Panc1 (cell line): ENCODE measurements at regions not wholly inside any gene's neighbourhood (a gene's known extent, or its start where the extent isn't known, plus 50 kb on each side); places are given as distances from the start of the nearest gene placed in this dataset.

Experiments used
- ATAC-seq: fragments of 200-7000 bp; cut with Tn5 transposase; 2 replicates; pipeline ENCODE4 v1.9.1; 2020; ENCODE audit warnings: mild to moderate bottlenecking, moderate library complexity
- BruUV-seq: library from RNA; stranded (reverse); fragments of 400-500 nt; replicated peaks from 2 replicates; lab custom pipeline; 2021; lab: Mats Ljungman, UMichigan
- CTCF ChIA-PET: fragments of 300-600 bp; sonication (Branson Sonifier 250); formaldehyde crosslinking; loops from one replicate; lab custom pipeline; 2022; ENCODE audit warnings: antibody characterized with exemption; lab: Charles Lee
- POLR2A ChIA-PET: fragments of 300-600 bp; sonication (Branson Sonifier 250); formaldehyde crosslinking; loops from one replicate; lab custom pipeline; 2022; ENCODE audit warnings: antibody characterized with exemption; lab: Charles Lee
- DNase-seq: peaks from one replicate; pipeline ENCODE4 v3.0.0-alpha.2; 2010; ENCODE audit warnings: low read depth, low spot score
- H3K27ac ChIP-seq: 2 replicates; pipeline ENCODE4 v1.5.1; 2011; ENCODE audit warnings: mild to moderate bottlenecking, low read length, inconsistent platforms
- H3K27me3 ChIP-seq: fragments of 200-500 bp; sonication (Bioruptor generic); 2 replicates; pipeline ENCODE4 v1.6.0; 2014; ENCODE audit warnings: low read length, inconsistent platforms; ENCODE audit not compliant: control insufficient read depth, insufficient read depth
- H3K36me3 ChIP-seq: fragments of 200-500 bp; sonication (Bioruptor generic); 2 replicates; pipeline ENCODE4 v1.5.1; 2014; ENCODE audit warnings: inconsistent platforms, mild to moderate bottlenecking, low read length, moderate library complexity; ENCODE audit not compliant: control insufficient read depth, insufficient read depth
- H3K4me1 ChIP-seq: 2 replicates; pipeline ENCODE4 v1.5.1; 2011; ENCODE audit warnings: inconsistent platforms, mild to moderate bottlenecking, low read length, moderate library complexity; ENCODE audit not compliant: control insufficient read depth, insufficient read depth
- H3K4me3 ChIP-seq, 2 experiments: 2 replicates each; pipeline ENCODE4 v1.5.1; 2011 to 2012; ENCODE audit warnings: low read depth in 2 of 2, low read length in 2 of 2, mild to moderate bottlenecking in 2 of 2, inconsistent platforms in 1 of 2, moderate library complexity in 1 of 2
- H3K9me3 ChIP-seq: fragments of 200-500 bp; sonication (Bioruptor generic); 2 replicates; pipeline ENCODE4 v1.5.1; 2014; ENCODE audit warnings: low read depth, mild to moderate bottlenecking, inconsistent platforms, low read length, moderate library complexity; ENCODE audit not compliant: control insufficient read depth, insufficient read depth
- POLR2AphosphoS5 ChIP-seq: IDR thresholded peaks from 2 replicates; pipeline ENCODE4 v1.6.1; 2012; ENCODE audit warnings: mild to moderate bottlenecking, low read depth, low read length, moderate library complexity
- SIN3A ChIP-seq: IDR thresholded peaks from 2 replicates; pipeline ENCODE4 v1.6.1; 2012; ENCODE audit warnings: low read depth, mild to moderate bottlenecking, low read length, moderate library complexity, borderline replicate concordance; ENCODE audit not compliant: insufficient read depth
- TCF7L2 ChIP-seq: IDR thresholded peaks from 2 replicates; pipeline ENCODE4 v1.6.1; 2011; ENCODE audit warnings: mild to moderate bottlenecking, low read depth, low read length, inconsistent platforms
- in situ Hi-C: cut with HindIII; loops from 2 replicates; pipeline ENCODE4 v1.10.0; 2016; ENCODE audit warnings: low sequenced_read_pairs, low pct_unique_long_range_greater_than_20kb
- intact Hi-C: fragments of 100-400 bp; cut with micrococcal nuclease; formaldehyde crosslinking; loops from one replicate; pipeline ENCODE4 v1.10.0; 2022; ENCODE audit not compliant: unreplicated experiment
- TF ChIP-seq, protein P1 (sequence below), 2 experiments: IDR thresholded peaks; 2 replicates each; pipeline ENCODE4 v1.6.1; 2011 to 2012; ENCODE audit warnings: low read depth in 2 of 2, control low read depth in 1 of 2, low read length in 1 of 2, mild to moderate bottlenecking in 1 of 2, moderate library complexity in 1 of 2; ENCODE audit not compliant: insufficient read depth in 1 of 2
- TF ChIP-seq, protein P2 (sequence below): fragments of 450-650 bp; IDR thresholded peaks from 2 replicates; pipeline ENCODE4 v1.5.1; 2017; ENCODE audit warnings: mild to moderate bottlenecking

DNA sequence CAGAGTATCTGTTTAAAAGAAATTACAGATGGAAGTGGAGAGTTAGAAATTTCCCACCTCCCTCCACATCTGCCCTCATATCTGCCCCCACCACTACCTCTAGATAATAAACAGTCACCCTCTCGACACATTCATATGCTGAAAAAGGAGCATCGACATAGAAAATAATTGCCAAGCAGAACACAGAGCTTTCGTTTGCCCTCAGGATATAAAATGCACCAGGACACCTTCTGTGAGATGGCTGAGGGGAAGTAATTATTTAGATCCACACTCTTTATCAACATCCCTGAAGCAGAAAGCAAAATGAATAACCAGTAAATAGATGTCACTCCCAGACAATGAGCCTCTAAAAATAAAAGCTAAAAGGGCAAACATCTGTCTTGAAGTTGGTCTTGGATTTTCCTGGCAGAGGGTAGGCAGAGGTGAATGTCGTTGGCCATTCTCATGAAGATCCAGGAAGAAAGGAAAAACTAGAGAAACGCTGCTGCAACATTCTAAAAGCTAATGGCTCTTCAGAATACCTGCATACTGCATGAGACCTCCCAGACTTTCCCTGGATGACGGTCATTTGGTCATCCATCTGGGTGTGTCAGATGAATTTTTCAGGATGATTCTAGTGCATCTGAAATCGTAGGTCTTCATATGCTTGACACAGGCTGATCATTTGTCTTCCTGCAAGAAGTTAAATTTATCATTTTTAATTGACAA, 527.5 kb downstream of the RFC3 start:
- DNase-seq, result no peak
- no peaks in the 10 kb centered on the region for H3K36me3 ChIP-seq
- CTCF ChIA-PET, result no interaction called here
- no peak for ATAC-seq
- H3K9me3 ChIP-seq, result no peaks in the 10 kb centered on the region
- H3K4me1 ChIP-seq, result no peaks in the 10 kb centered on the region
- TF ChIP-seq, protein P1, sequence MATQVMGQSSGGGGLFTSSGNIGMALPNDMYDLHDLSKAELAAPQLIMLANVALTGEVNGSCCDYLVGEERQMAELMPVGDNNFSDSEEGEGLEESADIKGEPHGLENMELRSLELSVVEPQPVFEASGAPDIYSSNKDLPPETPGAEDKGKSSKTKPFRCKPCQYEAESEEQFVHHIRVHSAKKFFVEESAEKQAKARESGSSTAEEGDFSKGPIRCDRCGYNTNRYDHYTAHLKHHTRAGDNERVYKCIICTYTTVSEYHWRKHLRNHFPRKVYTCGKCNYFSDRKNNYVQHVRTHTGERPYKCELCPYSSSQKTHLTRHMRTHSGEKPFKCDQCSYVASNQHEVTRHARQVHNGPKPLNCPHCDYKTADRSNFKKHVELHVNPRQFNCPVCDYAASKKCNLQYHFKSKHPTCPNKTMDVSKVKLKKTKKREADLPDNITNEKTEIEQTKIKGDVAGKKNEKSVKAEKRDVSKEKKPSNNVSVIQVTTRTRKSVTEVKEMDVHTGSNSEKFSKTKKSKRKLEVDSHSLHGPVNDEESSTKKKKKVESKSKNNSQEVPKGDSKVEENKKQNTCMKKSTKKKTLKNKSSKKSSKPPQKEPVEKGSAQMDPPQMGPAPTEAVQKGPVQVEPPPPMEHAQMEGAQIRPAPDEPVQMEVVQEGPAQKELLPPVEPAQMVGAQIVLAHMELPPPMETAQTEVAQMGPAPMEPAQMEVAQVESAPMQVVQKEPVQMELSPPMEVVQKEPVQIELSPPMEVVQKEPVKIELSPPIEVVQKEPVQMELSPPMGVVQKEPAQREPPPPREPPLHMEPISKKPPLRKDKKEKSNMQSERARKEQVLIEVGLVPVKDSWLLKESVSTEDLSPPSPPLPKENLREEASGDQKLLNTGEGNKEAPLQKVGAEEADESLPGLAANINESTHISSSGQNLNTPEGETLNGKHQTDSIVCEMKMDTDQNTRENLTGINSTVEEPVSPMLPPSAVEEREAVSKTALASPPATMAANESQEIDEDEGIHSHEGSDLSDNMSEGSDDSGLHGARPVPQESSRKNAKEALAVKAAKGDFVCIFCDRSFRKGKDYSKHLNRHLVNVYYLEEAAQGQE (IDR thresholded peaks at IDR 0.05; ENCODE audit: insufficient read depth in 1 of 2, low read depth in 2 of 2, low read length in 1 of 2), result no peak
- TF ChIP-seq, protein P2, sequence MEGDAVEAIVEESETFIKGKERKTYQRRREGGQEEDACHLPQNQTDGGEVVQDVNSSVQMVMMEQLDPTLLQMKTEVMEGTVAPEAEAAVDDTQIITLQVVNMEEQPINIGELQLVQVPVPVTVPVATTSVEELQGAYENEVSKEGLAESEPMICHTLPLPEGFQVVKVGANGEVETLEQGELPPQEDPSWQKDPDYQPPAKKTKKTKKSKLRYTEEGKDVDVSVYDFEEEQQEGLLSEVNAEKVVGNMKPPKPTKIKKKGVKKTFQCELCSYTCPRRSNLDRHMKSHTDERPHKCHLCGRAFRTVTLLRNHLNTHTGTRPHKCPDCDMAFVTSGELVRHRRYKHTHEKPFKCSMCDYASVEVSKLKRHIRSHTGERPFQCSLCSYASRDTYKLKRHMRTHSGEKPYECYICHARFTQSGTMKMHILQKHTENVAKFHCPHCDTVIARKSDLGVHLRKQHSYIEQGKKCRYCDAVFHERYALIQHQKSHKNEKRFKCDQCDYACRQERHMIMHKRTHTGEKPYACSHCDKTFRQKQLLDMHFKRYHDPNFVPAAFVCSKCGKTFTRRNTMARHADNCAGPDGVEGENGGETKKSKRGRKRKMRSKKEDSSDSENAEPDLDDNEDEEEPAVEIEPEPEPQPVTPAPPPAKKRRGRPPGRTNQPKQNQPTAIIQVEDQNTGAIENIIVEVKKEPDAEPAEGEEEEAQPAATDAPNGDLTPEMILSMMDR, result no peak
- TF ChIP-seq TCF7L2, result no peak
- TF ChIP-seq SIN3A, result no peak
- TF ChIP-seq POLR2AphosphoS5, result no peak
- no TSS peak for BruUV-seq
- POLR2A ChIA-PET, result no interaction called here
- in situ Hi-C loops (no loop called here), intact Hi-C loops (no loop called here)
- no peak overlapping the region for H3K27ac ChIP-seq
- H3K27me3 ChIP-seq, result no peaks in the 10 kb centered on the region
- no peak overlapping the region for H3K4me3 ChIP-seq

DNA sequence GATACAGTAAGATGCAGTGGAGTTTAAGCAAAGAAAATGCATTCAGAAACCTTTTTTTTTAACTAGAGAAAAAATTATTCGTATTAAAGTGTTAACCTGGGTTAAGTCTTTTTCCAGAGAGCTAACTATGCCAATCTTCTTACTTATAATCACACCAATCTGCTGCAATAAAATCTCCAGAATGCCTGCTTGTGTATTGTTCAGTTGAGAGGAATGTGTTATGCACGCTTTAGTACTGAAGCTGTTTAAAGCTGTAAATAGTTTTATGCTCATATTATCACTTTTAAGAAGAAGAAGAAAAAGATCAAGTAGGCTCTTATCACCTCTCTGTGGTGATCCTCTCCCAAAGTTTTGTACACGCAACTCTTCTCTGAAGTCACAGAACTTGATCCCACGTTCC, 528.7 kb downstream of the RFC3 start:
- Histone ChIP-seq H3K27me3 (no peaks in the 10 kb centered on the region), H3K4me3 (no peak overlapping the region), H3K4me1 (no peaks in the 10 kb centered on the region), H3K9me3 (no peaks in the 10 kb centered on the region), H3K27ac (no peak overlapping the region), H3K36me3 (no peaks in the 10 kb centered on the region)
- no TSS peak for BruUV-seq
- DNase-seq (no peak), ATAC-seq (no peak)
- POLR2A ChIA-PET, result no interaction called here
- intact Hi-C loops, result no loop called here
- in situ Hi-C loops, result no loop called here
- CTCF ChIA-PET, result no interaction called here
- no peak for TF ChIP-seq SIN3A
- no peak for TF ChIP-seq POLR2AphosphoS5
- TF ChIP-seq, protein P2, result no peak
- TF ChIP-seq, protein P1 (IDR thresholded peaks at IDR 0.05; ENCODE audit: insufficient read depth in 1 of 2, low read depth in 2 of 2, low read length in 1 of 2), result no peak
- no peak for TF ChIP-seq TCF7L2
